Nephron progenitor cell (in vitro differentiated cells): ENCODE measurements at regions not wholly inside any gene's neighbourhood (a gene's known extent, or its start where the extent isn't known, plus 50 kb on each side); places are given as distances from the start of the nearest gene placed in this dataset.

Experiments used
- DNase-seq: peaks from one replicate; pipeline ENCODE4 v3.0.0; 2021
- H3K27ac Mint-ChIP-seq: 2 replicates; pipeline ENCODE4 v1.8.0; 2021; ENCODE audit warnings: mild to moderate bottlenecking, moderate library complexity, mixed read lengths
- H3K27me3 Mint-ChIP-seq: 2 replicates; pipeline ENCODE4 v1.8.0; 2021; ENCODE audit warnings: mild to moderate bottlenecking, low read depth, mixed read lengths; ENCODE audit not compliant: poor library complexity
- H3K36me3 Mint-ChIP-seq: 2 replicates; pipeline ENCODE4 v1.8.0; 2021; ENCODE audit warnings: low read depth, mixed read lengths
- H3K4me1 Mint-ChIP-seq: 2 replicates; pipeline ENCODE4 v1.8.0; 2021; ENCODE audit warnings: mixed read lengths
- H3K4me3 Mint-ChIP-seq: 2 replicates; pipeline ENCODE4 v1.8.0; 2021; ENCODE audit warnings: mild to moderate bottlenecking, moderate library complexity, mixed read lengths
- H3K9me3 Mint-ChIP-seq: 2 replicates; pipeline ENCODE4 v1.8.0; 2021; ENCODE audit warnings: mild to moderate bottlenecking, moderate library complexity, mixed read lengths
- TF ChIP-seq, protein P1 (sequence below): fragments of 200-600 bp; sonication (generic); IDR thresholded peaks from 2 replicates; pipeline ENCODE4 v1.5.0; 2021; ENCODE audit warnings: antibody characterized with exemption

GRCh38 chr4:26021417-26022345 lies 107.7 kb downstream of the SMIM20 start:
- Mint-ChIP-seq H3K36me3 (no peaks in the 10 kb centered on the region), H3K27me3 (peaks cover 14% of the 10 kb centered on the region), H3K4me1 (peaks cover 19% of the 10 kb centered on the region), H3K4me3 (no peak overlapping the region), H3K9me3 (no peaks in the 10 kb centered on the region), H3K27ac (no peak overlapping the region)
- TF ChIP-seq, protein P1, sequence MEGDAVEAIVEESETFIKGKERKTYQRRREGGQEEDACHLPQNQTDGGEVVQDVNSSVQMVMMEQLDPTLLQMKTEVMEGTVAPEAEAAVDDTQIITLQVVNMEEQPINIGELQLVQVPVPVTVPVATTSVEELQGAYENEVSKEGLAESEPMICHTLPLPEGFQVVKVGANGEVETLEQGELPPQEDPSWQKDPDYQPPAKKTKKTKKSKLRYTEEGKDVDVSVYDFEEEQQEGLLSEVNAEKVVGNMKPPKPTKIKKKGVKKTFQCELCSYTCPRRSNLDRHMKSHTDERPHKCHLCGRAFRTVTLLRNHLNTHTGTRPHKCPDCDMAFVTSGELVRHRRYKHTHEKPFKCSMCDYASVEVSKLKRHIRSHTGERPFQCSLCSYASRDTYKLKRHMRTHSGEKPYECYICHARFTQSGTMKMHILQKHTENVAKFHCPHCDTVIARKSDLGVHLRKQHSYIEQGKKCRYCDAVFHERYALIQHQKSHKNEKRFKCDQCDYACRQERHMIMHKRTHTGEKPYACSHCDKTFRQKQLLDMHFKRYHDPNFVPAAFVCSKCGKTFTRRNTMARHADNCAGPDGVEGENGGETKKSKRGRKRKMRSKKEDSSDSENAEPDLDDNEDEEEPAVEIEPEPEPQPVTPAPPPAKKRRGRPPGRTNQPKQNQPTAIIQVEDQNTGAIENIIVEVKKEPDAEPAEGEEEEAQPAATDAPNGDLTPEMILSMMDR: no peak
- no peak for DNase-seq

GRCh38 chr4:26022346-26023202 lies 108.6 kb downstream of the SMIM20 start:
- peaks cover 14% of the 10 kb centered on the region for H3K27me3 Mint-ChIP-seq
- H3K9me3 Mint-ChIP-seq: no peaks in the 10 kb centered on the region
- H3K4me3 Mint-ChIP-seq: no peak overlapping the region
- DNase-seq: no peak
- H3K4me1 Mint-ChIP-seq: peaks cover 19% of the 10 kb centered on the region
- no peak overlapping the region for H3K27ac Mint-ChIP-seq
- no peaks in the 10 kb centered on the region for H3K36me3 Mint-ChIP-seq
- TF ChIP-seq, protein P1: no peak

GRCh38 chr4:26023203-26023972 lies 109.4 kb downstream of the SMIM20 start:
- TF ChIP-seq, protein P1: no peak

DNA sequence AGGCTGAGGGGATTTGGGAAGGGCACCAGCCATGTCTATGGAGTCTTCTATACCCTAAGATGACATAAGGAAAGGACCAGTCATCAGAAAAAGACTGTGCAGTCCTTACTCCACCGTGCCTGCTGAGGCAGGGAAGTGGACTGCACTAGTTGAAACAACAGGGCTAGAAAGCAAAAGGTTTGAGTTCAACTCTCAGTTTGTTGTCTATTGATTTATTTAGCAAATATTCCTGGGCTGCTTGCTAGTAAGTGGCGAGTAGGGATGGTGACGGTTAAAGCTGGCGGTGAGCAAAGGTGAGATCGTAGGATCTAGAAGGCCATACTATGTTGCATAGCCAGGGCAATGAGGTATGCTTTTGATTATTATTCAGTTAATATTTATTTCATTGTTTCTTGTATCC lies 110.1 kb downstream of the SMIM20 start:
- H3K9me3 Mint-ChIP-seq: no peaks in the 10 kb centered on the region
- H3K4me3 Mint-ChIP-seq: no peak overlapping the region
- TF ChIP-seq, protein P1: no peak
- DNase-seq: no peak
- H3K4me1 Mint-ChIP-seq: peaks cover 19% of the 10 kb centered on the region
- no peak overlapping the region for H3K27ac Mint-ChIP-seq
- no peaks in the 10 kb centered on the region for H3K36me3 Mint-ChIP-seq
- H3K27me3 Mint-ChIP-seq: peaks cover 25% of the 10 kb centered on the region

More at GRCh38 chr4:26023203-26023972, 109.4 kb downstream of the SMIM20 start:
- peaks cover 20% of the 10 kb centered on the region for H3K27me3 Mint-ChIP-seq
- H3K4me1 Mint-ChIP-seq: peaks cover 19% of the 10 kb centered on the region
- no peak overlapping the region for H3K27ac Mint-ChIP-seq
- H3K36me3 Mint-ChIP-seq: no peaks in the 10 kb centered on the region
- DNase-seq: no peak
- H3K4me3 Mint-ChIP-seq: no peak overlapping the region
- no peaks in the 10 kb centered on the region for H3K9me3 Mint-ChIP-seq

DNA sequence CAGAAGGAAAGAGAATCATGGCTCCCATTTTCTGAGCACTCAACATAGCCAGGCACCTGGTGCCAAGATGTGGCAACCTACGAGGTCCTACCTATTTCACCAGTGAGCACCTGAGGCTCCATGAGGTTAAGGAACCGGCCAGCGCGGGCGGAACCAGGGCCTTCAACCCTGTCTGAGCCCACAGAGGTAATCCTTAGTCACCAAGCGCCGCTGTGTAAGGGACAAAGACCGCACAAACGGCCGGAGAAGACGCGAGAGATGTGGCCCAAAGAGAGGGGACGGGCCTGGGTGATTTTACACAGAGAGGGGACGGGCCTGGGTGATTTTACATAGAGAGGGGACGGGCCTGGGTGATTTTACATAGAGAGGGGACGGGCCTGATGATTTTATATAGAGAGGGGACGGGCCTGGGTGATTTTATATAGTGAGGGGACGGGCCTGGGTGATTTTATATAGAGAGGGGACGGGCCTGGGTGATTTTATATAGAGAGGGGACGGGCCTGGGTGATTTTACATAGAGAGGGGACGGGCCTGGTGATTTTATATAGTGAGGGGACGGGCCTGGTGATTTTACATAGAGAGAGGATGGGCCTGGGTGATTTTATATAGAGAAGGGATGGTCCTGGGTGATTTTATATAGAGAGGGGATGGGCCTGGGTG lies 114.2 kb downstream of the SMIM20 start:
- H3K9me3 Mint-ChIP-seq: peaks cover 3% of the 10 kb centered on the region
- H3K36me3 Mint-ChIP-seq: no peaks in the 10 kb centered on the region
- TF ChIP-seq, protein P1: no peak
- H3K27me3 Mint-ChIP-seq: peaks cover 31% of the 10 kb centered on the region
- no peak overlapping the region for H3K27ac Mint-ChIP-seq
- peaks cover 34% of the 10 kb centered on the region for H3K4me1 Mint-ChIP-seq
- H3K4me3 Mint-ChIP-seq: peak overlapping the region; percentile 39
- DNase-seq: no peak
